ENCODE measurements at regions not wholly inside any gene's neighbourhood (a gene's known extent, or its start where the extent isn't known, plus 50 kb on each side); places are given as distances from the start of the nearest gene placed in this dataset.

- TF ChIP-seq CTCF (IDR thresholded peaks at IDR 0.05; ENCODE audit: low read length) (no peak), EZH2phosphoT487 (IDR thresholded peaks at IDR 0.05; ENCODE audit: low read length) (no peak), EZH2 (optimal IDR thresholded peaks at IDR 0.05; ENCODE audit: low read depth, low read length) (no peak)
- no peak overlapping the region for H3K9ac ChIP-seq (ENCODE audit: low read length)
- H3K9me2 ChIP-seq (replicated peaks; ENCODE audit: insufficient read depth, low read length) = no peaks in the 10 kb centered on the region
- no peak overlapping the region for H3K4me2 ChIP-seq (ENCODE audit: low read depth, low read length)
- DNase-seq = no peak
- peaks cover 5% of the 10 kb centered on the region for H3K4me1 ChIP-seq (ENCODE audit: low read length)
- no peaks in the 10 kb centered on the region for H3F3A ChIP-seq (ENCODE audit: insufficient read depth, low read length)
- H3K27ac ChIP-seq (ENCODE audit: low read length) = no peak overlapping the region
- H3K4me3 ChIP-seq (ENCODE audit: low read length) = no peak overlapping the region
- no peaks in the 10 kb centered on the region for H3K27me3 ChIP-seq (replicated peaks; ENCODE audit: insufficient read depth, low read length)
- H3K9me3 ChIP-seq (replicated peaks; ENCODE audit: insufficient read depth, low read length) = no peaks in the 10 kb centered on the region
- H4K20me1 ChIP-seq (ENCODE audit: insufficient read depth, low read length) = no peaks in the 10 kb centered on the region
- no peaks in the 10 kb centered on the region for H3K79me2 ChIP-seq (ENCODE audit: low read length)
- no peak overlapping the region for H2AFZ ChIP-seq (ENCODE audit: low read length)
- no peaks in the 10 kb centered on the region for H3K36me3 ChIP-seq (replicated peaks; ENCODE audit: insufficient read depth, low read length)
Observed at GRCh38 chr9:129500161-129500862, 120.6 kb downstream of the C9orf50 start.

DNA sequence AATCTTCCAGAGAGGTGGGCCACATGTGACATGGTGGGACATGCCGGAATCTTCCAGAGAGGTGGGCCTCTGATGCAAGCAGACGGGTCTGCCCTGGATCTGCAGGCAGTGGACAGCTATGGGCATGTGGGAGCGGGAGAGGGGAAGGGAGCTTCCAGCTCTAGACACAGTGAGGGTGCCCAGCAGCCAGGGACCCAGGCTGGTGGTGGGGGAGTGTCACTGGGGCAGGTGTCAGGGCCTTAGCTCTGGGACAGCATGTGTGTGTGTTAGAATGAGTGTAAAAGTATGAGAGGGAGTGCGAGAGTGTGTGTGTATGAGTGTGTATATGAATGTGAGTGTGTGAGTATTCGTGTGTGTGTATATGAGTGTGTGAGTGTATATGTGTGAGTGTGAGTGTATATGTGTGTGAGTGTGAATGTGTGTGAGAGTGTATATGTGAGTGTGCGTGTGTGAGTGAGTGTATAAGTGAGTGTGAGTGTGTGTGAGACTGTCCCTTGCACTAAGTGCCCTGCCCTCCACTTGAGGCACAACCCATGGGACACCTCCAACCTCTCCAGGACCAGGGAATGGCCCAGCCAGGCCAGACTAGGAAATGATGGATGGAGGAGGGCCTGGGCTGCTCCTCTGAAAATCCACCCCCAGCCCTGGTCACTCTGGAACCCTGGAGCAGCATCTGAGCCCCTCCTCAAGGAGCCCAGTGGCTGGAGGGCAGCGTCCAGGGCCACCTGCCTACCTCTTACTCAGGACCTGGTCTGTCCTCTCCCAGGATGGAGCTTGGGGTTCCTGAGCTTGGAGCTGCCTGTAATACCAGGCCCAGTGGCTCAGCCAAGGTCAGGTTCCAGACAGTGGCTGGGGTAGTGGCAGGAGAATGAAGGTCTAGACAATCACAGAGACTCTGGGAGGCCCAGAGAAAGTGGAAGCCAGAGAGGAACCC lies 122.2 kb downstream of the C9orf50 start:
- no peak overlapping the region for H2AFZ ChIP-seq (ENCODE audit: low read length)
- peaks cover 5% of the 10 kb centered on the region for H3K4me1 ChIP-seq (ENCODE audit: low read length)
- no peak overlapping the region for H3K9ac ChIP-seq (ENCODE audit: low read length)
- H3K27ac ChIP-seq (ENCODE audit: low read length) = no peak overlapping the region
- H3K27me3 ChIP-seq (replicated peaks; ENCODE audit: insufficient read depth, low read length) = no peaks in the 10 kb centered on the region
- no peaks in the 10 kb centered on the region for H3K36me3 ChIP-seq (replicated peaks; ENCODE audit: insufficient read depth, low read length)
- no peak overlapping the region for H3K4me2 ChIP-seq (ENCODE audit: low read depth, low read length)
- no peak overlapping the region for H3K4me3 ChIP-seq (ENCODE audit: low read length)
- TF ChIP-seq CTCF (IDR thresholded peaks at IDR 0.05; ENCODE audit: low read length) (no peak), EZH2 (optimal IDR thresholded peaks at IDR 0.05; ENCODE audit: low read depth, low read length) (no peak), EZH2phosphoT487 (IDR thresholded peaks at IDR 0.05; ENCODE audit: low read length) (no peak)
- no peak for DNase-seq
- no peaks in the 10 kb centered on the region for H3K79me2 ChIP-seq (ENCODE audit: low read length)
- H3F3A ChIP-seq (ENCODE audit: insufficient read depth, low read length) = no peaks in the 10 kb centered on the region
- H3K9me2 ChIP-seq (replicated peaks; ENCODE audit: insufficient read depth, low read length) = no peaks in the 10 kb centered on the region
- no peaks in the 10 kb centered on the region for H3K9me3 ChIP-seq (replicated peaks; ENCODE audit: insufficient read depth, low read length)
- no peaks in the 10 kb centered on the region for H4K20me1 ChIP-seq (ENCODE audit: insufficient read depth, low read length)

DNA sequence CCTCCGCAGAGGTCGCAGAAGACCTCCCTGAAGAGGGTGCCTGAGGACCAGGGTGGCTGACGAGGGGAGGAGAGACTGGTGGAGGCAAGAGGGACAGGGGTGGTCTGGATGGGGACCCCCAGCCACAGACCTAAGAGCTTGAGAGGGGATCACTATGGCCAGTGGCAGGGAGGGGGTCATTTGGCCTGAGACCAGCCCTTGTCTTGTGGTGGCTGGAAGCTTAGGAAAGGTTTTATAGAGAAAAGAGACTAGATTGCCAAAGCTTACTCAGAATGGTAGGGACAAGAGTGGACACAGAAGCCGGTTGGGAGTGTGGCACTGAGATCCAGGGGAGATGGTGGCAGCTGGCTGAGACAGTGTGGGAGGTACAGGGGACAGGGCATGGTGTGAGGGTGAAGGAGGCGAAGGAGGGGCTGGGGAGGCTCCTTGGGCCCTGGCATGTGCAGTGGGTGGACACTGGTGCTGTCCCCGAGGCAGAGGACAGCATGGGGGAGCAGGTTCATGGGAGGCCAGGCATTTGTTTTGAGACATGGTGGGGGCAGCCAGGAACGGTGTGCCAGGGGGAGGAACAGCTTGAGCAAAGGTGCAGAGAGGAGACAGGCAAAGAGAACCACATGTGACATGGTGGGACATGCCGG lies 123.0 kb downstream of the C9orf50 start:
- peaks cover 5% of the 10 kb centered on the region for H3K4me1 ChIP-seq (ENCODE audit: low read length)
- H3K27me3 ChIP-seq (replicated peaks; ENCODE audit: insufficient read depth, low read length) = no peaks in the 10 kb centered on the region
- H3K4me3 ChIP-seq (ENCODE audit: low read length) = no peak overlapping the region
- no peak for DNase-seq
- H3K9me2 ChIP-seq (replicated peaks; ENCODE audit: insufficient read depth, low read length) = no peaks in the 10 kb centered on the region
- no peak for TF ChIP-seq EZH2phosphoT487 (IDR thresholded peaks at IDR 0.05; ENCODE audit: low read length)
- no peak for TF ChIP-seq EZH2 (optimal IDR thresholded peaks at IDR 0.05; ENCODE audit: low read depth, low read length)
- TF ChIP-seq CTCF (IDR thresholded peaks at IDR 0.05; ENCODE audit: low read length) = no peak
- no peaks in the 10 kb centered on the region for H3K79me2 ChIP-seq (ENCODE audit: low read length)
- H3K4me2 ChIP-seq (ENCODE audit: low read depth, low read length) = no peak overlapping the region
- no peak overlapping the region for H2AFZ ChIP-seq (ENCODE audit: low read length)
- H3K36me3 ChIP-seq (replicated peaks; ENCODE audit: insufficient read depth, low read length) = no peaks in the 10 kb centered on the region
- no peaks in the 10 kb centered on the region for H3F3A ChIP-seq (ENCODE audit: insufficient read depth, low read length)
- H3K9ac ChIP-seq (ENCODE audit: low read length) = no peak overlapping the region
- no peaks in the 10 kb centered on the region for H4K20me1 ChIP-seq (ENCODE audit: insufficient read depth, low read length)
- no peak overlapping the region for H3K27ac ChIP-seq (ENCODE audit: low read length)
- H3K9me3 ChIP-seq (replicated peaks; ENCODE audit: insufficient read depth, low read length) = no peaks in the 10 kb centered on the region

All from MM.1S (cell line).